ENCODE measurements at regions not wholly inside any gene's neighbourhood (a gene's known extent, or its start where the extent isn't known, plus 50 kb on each side); places are given as distances from the start of the nearest gene placed in this dataset.

DNA sequence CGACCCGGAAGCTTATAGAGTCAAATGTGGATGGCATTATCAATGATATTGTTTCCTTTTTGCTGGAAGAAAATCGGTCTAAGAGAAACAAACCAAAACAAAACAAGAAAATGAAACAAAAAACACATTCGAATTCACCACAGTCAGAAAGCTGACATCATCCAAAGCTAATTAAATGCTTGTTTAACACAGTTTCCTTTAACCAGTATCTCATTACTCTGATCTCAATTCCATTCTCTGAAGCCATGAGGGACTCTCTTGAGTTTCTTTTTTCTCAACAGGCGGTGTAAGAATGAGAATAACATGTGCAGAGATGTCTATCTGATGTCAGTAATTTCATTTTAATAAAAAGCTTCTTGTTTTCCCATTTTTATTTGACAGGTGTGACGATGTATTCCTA is 1448.3 kb upstream of the DDX18 start:
- DNase-seq (ENCODE audit: low read depth), result no peak
- no peak overlapping the region for H3K4me3 ChIP-seq (ENCODE audit: low read depth, low read length)
- TF ChIP-seq, protein P1, sequence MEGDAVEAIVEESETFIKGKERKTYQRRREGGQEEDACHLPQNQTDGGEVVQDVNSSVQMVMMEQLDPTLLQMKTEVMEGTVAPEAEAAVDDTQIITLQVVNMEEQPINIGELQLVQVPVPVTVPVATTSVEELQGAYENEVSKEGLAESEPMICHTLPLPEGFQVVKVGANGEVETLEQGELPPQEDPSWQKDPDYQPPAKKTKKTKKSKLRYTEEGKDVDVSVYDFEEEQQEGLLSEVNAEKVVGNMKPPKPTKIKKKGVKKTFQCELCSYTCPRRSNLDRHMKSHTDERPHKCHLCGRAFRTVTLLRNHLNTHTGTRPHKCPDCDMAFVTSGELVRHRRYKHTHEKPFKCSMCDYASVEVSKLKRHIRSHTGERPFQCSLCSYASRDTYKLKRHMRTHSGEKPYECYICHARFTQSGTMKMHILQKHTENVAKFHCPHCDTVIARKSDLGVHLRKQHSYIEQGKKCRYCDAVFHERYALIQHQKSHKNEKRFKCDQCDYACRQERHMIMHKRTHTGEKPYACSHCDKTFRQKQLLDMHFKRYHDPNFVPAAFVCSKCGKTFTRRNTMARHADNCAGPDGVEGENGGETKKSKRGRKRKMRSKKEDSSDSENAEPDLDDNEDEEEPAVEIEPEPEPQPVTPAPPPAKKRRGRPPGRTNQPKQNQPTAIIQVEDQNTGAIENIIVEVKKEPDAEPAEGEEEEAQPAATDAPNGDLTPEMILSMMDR (conservative IDR thresholded peaks at IDR 0.05; ENCODE audit: low read depth, low read length), result no peak

DNA sequence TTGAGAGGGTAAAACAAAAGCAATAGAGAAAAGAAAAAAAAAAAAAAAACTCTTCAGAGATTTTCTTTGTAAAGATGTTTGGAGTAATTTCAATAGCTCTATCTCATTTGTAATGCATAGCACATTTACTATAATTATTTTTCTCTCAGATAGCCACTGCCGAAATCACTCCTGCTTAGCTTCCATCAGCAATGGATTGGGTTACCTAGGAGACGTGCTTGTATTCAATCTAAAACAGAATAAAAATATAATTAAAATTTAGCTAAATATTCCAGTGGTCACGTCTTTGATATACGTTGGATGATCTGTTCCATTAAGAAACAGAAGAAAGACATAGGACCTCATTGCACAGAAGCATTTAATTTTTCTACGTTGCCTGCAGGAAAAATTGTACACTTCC is 1435.7 kb upstream of the DDX18 start:
- TF ChIP-seq, protein P1 (conservative IDR thresholded peaks at IDR 0.05; ENCODE audit: low read depth, low read length), result no peak
- H3K4me3 ChIP-seq (ENCODE audit: low read depth, low read length), result no peak overlapping the region
- DNase-seq (ENCODE audit: low read depth), result no peak

DNA sequence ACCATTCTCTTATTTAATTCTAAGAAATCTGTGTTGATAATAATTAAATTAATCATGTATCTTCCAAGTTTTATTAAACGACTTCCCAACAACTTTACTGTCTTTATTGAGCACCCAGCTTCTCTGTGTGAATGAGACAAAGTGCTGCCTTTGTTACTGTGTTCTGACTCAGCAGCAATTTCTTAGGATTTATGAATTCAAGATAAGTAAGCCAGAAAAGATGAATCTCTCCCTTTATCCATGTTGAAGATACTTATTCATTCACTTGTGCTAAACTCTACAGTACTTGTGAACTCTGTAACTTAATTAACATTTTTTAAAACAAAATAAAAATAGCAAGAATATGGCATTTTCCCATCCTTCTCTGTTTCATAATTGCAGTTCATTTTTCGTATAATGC is 1403.3 kb upstream of the DDX18 start:
- DNase-seq (ENCODE audit: low read depth), result no peak
- TF ChIP-seq, protein P1 (conservative IDR thresholded peaks at IDR 0.05; ENCODE audit: low read depth, low read length), result no peak
- no peak overlapping the region for H3K4me3 ChIP-seq (ENCODE audit: low read depth, low read length)

DNA sequence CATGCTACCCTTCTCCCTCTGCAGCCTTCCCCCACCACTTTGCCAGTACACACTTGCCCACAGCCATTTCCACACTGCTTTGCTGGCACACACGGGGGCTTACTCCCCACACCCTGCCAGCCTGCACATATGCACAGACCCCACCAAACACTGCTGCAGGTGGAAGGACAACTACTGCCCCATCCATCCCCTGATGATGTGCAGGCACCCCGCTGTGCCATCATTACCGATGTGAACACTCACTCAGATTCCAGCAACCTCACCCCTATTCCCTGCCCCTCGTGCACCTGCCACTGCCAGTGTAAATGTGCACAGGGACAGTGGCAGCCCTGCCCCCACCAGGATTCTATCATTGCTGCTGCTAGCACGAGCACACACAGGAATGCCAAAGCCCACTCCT is 1400.8 kb upstream of the DDX18 start:
- TF ChIP-seq, protein P1 (conservative IDR thresholded peaks at IDR 0.05; ENCODE audit: low read depth, low read length), result no peak
- DNase-seq (ENCODE audit: low read depth), result no peak
- H3K4me3 ChIP-seq (ENCODE audit: low read depth, low read length), result no peak overlapping the region

DNA sequence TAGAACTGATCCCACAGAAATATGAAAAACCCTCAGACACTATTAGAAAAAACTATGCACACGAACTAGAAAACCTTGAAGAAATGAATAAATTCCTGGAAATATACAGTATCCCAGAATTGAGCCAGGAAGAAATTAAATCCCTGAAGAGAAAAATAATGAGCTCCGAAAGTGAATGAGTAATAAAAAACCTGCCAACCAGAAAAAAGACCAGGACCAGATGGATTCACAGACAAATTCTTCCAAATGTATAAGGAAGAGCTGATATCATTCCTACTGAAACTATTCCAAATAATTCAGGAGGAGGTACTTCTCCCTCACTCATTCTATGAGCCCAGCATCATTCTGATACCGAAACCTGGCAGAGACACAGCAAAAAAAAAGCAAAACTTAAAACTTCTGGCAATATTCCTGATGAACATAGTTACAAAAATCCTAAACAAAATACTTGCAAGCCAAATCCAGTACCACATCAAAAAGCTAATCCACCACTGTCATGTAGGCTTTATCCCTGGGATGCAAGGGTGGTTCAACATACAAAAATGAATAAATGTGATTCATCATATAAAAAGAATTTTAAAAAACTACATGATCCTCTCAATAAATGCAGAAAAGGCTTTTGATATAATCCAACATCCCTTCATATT is 1397.6 kb upstream of the DDX18 start:
- TF ChIP-seq, protein P1 (conservative IDR thresholded peaks at IDR 0.05; ENCODE audit: low read depth, low read length), result no peak
- no peak overlapping the region for H3K4me3 ChIP-seq (ENCODE audit: low read depth, low read length)
- peak; percentile 2 for DNase-seq (ENCODE audit: low read depth)

DNA sequence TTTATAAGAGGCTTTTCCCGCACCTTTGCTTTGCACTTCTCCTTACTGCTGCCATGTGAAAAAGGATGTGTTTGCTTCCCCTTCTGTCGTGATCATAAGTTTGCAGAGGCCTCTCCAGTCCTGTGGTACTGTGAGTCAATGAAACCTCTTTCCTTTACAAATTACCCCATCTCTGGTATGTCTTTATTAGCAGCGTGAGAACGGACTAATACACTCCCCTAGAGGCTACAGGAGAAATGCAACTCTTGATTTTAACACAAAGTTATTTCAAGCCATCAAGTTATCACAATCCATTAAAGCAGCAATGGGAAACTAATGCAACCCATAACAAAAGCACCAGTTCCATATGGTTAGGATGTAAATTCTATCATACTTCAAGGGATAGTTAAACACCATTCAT is 1378.8 kb upstream of the DDX18 start:
- no peak for DNase-seq (ENCODE audit: low read depth)
- H3K4me3 ChIP-seq (ENCODE audit: low read depth, low read length), result no peak overlapping the region
- TF ChIP-seq, protein P1 (conservative IDR thresholded peaks at IDR 0.05; ENCODE audit: low read depth, low read length), result no peak

DNA sequence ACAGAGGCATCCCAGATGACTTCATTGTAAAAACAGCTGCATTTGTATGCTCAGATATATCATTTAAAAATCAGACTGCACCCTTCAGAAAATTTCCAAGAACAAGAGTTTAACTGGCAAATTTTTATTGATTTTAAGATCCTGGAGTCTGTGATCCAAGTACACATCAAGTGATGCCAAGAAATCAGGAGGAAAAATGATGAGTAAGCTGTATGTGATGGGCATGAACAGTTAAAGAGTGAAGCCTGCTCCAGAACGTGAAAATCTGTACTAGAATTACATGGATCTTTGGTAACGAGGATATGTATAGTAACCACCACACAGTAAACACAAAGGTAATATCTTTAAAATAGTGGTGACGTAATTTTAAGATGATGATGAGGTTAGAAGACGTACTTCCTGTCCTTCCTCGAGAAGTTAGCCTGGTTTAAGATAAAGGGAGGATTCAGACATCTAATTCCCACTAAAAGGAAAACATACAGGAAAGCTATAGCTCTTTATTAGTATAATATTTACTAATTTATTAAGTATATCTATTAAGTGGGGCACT is 1374.3 kb upstream of the DDX18 start:
- H3K4me3 ChIP-seq (ENCODE audit: low read depth, low read length), result no peak overlapping the region
- TF ChIP-seq, protein P1 (conservative IDR thresholded peaks at IDR 0.05; ENCODE audit: low read depth, low read length), result no peak
- DNase-seq (ENCODE audit: low read depth), result no peak

All from choroid plexus epithelial cell (primary cell).